HG03159 (cell line): ENCODE measurements at regions not wholly inside any gene's neighbourhood (a gene's known extent, or its start where the extent isn't known, plus 50 kb on each side); places are given as distances from the start of the nearest gene placed in this dataset.

Source experiments
- ATAC-seq: cut with Tn5 transposase; IDR thresholded peaks from one replicate; pipeline ENCODE4 v1.9.1; 2021; ENCODE audit warnings: mild to moderate bottlenecking, moderate library complexity; ENCODE audit not compliant: unreplicated experiment

DNA sequence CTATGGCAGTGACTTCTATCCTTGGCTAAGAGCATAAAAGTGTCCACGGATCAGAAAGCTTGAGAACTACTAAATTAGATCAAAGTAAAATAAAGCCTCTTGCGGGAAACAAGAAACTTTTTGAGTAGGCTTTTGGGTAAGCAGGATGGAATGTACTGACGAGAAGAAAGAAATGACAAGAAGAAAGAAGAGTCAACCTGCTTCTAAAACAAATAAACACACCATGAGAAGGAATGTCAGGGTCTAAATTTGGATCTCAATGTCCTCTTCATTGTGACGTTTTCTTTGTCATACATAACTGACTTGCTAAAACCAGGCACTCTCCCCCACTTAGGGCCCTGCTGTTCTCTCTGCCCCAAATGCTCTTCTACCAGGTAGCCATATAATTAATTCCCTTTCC is 290.1 kb upstream of the PTGER4 start:
- ATAC-seq = no peak

DNA sequence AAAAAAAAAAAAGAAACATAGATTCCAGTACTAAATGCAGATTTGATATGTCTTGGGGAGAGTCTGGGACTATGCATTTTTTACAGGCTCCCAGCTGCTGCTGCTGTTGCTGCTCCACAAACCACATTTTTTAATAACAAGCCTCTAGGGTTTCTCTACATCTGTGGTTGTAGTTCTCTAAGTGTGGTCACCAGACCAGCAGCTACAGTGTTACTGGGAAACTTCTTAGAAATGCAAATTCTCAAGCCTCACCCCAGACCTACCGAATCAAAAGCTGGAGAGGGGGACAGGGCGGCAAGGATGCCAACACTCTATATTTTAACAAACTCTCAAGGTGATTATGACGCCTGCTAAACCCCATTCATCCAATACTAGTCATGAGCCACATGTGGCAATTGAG is 293.4 kb upstream of the PTGER4 start:
- peak; percentile 89 for ATAC-seq

DNA sequence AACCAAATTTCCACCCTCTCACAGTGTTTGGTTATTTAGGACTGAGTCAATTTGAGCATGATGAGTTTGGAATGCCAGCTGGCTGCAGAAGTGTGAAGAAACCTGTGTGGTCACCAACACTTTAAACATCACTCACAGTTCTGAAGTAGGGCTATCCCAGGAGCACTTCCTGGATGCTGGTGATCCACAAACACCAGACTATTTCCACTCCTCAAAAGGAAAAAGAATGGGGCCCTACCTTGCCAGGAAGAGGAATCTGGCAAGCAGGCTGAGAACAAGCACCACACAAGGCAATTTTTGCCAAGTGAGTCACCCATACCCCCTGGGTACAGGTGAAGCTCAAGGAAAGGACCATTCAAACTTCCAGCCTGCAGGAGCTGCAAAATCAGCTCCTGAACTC is 294.2 kb upstream of the PTGER4 start:
- ATAC-seq = no peak

DNA sequence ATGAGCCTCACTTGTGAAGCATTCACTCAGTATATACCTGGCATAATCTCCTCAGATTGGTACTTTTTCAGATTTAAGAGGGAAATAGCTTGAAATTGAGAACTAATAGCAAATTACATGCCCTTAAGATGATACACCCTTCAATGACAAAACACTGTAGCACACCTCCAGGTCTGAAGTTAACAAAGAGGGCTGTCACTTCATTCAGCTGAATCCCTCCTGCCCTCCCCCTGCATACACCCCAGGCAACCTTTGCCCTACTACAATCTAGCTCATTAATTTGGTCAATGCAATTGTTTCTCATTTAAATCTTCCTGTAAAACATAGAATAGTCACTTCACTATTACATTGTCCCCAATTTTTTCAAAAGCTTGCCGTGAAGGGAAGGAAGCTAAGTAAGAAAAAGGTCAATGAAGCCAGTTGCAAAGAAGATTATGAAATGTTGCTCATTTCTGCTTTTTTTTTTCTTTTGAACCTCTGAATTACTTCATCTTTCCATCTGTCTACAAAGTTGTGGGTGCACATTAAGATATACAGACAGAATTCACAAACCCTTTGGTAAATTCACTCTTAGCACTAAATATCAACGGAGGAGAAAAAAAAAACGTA is 294.8 kb upstream of the PTGER4 start:
- ATAC-seq = no peak

DNA sequence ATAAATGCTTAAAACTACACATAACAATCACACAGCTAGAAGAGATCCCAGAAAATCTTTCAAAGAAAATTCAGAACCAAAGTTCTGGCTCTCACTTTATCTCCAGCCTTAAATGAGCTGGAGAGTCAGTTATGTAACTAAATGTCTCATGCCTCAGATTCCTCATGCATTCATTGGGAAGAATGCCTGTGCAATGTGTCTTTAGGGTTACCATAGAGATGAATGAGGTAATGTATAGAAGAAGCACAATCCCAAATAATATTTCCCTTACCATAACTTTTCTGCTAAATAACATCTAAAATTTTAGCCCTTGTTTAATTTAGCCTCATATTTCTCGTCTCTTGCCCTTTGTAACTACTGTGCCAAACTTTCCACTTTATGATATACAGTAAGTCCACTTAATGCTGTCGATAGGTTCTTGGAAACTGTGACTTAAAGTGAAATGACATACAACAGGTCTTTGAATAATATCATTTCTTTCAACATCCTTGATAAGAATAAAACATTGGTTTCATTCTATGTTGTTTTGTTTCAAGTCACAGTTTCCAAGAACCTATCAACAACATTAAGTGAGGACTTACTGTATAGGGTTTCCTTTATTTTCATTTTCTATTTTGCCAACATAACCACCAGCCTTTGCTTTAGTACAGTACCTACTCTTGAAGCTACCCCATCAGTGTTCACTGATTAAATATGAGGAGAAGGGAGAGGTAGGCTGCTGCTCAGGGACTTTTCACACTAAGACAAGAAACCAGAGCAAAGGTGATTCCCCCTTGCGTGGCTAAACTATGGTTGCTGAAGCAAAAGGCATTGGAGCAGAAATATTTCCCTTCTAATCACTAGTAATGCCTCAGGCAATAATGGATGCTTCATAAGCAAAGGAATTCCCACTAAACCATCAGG is 295.7 kb upstream of the PTGER4 start:
- peak; percentile 34 for ATAC-seq

DNA sequence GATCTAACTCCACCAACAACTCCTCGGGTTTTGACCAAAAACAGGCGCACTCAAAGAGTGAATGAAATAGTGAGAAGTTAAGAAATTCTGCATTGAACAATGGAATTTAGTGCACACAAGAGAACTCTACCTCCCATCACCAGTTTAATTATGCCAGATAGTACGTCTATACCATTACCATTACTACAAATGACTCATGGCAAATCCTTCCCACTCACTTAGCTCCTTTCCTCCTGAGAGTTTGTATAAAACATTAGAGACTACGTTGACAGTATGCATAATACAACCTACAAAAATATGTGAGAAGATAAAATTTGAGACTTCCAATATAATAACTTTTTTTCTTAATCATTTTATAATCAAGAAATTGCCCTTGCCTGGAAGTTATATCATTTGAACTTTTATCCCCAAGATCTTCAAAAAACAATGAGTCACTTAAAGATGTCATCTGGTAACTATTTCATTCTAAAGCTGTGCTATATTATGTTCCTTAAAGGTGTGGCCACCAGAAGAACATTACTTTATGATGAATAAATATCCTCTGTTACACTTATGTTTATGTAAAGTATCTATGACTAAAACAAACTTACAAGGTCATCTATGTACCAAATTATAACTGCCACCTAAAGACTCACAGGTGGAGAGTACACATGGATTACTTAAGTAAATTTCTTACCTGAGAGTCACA is 297.9 kb upstream of the PTGER4 start:
- no peak for ATAC-seq

DNA sequence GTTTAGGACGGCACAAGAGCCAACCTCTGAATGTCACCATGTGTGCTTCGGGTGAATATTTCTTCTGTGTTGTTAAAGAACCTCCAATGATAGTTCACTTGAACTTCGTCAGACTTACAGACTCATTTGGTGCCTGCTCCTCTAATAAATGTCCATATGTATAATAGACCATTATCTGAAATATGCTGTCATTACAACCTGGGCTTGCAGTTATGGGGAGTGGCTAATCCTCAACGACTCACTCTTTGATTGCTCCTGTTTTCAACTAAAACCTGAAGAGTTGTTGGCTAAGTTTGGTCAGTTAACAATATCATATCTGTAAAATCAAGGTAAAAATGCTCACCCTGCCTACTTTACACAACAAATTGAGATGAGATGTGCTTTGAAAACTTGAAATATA is 298.7 kb upstream of the PTGER4 start:
- no peak for ATAC-seq

DNA sequence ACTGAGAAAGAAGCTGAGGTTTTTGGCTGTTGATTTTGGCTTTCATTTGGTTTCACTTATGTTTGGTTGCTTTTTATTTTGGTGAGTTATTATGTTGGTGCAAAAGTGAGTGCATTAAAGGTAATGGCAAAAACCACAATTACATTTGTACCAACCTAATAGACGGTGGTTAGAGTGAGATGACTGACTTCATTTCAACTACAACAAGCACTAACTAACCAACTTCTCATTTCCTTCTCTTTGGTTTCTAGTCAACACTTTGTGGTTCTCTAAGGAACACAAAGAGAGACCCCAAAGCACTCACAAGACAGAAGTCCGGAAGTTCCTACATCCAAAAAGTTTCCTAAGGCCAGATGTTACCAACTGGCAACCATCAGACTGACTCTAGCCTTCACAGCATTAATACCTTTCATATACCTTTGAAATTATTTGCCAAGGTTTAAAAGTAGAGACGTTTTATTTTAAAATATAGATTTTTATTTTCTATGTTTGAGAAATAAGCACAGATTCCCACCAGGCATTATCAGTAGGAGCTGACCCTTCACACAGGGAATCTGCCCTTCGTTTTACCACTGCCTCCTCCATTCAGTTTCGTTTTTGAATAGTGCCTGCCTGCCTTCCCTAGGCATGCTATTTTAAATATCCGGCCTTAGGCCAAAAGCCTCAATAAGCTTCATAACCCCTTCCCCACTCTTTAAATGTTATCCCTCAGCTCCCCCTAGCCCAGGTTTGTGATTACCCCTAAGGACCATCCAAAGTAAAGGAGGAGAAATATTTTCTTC is 301.1 kb upstream of the PTGER4 start:
- ATAC-seq = peak; percentile 80

DNA sequence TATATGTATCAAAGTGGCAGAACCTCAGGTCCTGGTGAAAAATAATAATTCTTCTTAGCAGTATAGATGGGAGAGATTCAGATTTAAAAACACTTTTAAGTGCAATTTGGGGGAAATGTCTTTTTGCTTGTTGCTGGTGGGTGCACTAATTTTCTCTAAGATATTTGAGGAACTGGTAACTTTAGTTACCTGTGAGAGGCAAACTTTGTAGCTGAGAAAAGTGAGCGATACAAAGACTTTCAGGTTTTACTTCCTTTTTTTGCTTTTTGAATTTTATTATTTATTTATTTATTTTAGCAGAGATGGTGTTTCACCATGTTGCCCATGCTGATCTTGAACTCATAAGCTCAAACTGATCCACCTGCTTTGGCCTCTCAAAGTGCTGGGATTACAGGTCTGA is 303.1 kb upstream of the PTGER4 start:
- ATAC-seq = peak; percentile 77

DNA sequence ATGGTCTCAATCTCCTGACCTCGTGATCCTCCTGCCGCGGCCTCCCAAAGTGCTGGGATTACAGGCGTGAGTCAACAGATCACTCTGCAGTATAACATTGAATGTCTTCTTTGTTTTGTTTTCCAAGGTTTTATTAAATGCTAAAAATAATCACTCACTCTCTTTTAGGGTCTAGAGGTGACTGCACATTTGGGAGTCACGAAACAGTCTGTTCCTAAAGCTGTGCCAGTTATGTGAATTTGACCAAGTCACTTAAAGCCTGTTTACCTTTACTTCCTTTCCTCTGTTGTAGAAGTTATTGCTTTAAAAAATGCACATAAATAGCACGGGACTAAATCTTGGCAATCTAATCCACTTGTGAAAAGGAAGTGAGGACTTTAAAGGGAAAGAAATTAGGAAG is 304.9 kb upstream of the PTGER4 start:
- ATAC-seq = no peak

DNA sequence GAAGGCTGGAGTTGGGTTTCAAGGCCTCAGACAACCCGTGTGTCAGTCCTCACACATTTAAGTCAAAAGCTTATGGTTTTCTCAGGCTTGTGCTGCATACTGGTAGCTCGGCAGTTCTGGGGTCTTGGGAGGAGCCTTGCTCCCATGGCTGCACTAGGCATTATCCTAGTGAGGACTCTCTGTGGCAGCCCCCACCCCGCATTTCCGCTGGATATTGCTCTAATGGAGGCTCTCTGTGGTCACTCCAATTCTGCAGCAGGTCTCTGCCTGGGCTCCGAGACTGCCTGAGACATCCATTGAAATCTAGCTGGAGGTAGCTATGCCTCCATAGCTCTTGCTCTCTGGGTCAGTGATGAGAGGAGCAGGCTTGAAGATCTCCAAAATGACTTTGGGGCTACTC is 311.5 kb upstream of the PTGER4 start:
- ATAC-seq = no peak

DNA sequence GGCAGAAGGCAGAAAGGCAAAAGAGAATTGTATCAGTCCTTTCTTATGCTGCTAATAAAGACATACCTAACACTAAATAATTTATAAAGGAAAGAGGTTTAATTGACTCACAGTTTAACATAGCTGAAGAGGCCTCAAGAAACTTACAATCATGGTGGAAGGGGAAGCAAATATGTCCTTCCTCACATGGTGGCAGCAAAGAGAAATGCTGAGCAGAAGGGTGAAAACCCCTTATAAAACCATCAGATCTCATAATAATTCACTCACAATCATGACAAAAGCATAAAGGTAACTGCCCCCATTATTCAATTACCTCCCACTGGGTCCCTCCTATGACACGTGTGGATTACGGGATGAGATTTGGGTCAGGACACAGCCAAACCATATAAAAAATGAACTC is 312.5 kb upstream of the PTGER4 start:
- ATAC-seq = no peak

DNA sequence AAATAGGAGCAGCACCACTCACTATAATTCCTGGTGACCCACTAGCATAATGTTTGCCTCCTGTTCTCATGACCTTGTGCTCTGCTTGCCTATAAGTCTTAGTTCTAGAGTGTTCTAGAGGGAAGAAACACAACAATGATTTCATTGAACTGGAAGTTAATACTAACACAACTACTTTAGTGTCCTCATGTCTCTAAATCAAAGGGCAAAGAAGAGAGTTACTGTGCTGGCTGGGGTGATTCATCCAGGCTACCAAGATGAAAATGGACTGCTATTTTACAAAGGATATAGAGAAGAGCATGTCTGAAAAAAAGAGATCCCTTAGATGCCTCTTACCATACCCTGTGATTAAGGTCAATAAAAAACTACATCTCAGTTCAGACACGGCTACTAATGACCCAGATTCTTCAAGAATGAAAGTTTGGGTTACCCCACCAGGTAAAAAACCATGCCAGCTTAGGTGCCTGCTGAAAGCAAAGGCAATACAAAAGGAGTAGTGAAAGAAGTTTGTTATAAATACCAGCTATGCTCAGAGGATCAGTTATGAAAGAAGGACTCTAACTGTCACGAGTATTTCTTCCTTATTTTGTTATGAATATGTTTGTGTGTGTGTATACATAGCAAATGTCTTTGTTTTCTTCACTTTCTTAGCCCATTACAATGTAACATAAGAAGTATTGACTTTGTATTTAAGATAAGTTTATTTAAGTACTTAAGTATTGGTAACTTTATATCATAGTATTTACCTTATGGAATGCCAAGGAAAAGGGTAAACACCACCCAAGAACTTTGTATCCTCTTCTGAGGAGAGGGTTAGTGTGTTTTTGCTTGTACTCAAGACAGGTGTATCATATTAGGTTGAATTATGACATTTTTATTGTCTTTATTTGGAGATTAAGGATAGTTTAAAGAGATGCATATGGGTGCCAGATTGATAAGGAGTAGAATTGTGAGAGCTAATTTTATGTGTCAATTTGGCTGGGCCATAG is 314.1 kb upstream of the PTGER4 start:
- ATAC-seq = peak; percentile 79

DNA sequence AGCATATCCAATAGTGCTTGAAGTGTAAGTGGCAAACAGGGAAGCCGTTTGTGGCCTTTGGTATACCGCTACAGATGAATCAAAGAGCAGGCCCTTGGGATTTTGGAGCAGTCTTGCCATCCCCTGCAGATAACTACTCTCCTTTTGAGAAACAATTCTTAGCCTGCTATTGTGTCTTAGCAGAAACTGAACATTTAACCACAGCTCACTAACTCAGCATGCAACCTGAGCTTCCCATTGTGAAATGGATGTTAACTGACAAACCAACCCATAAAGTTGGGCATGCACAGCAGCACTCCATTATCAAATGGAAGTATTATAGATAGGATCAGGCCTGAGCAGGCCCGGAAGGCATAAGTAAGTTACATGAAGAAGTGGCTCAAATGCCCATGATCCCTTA is 315.3 kb upstream of the PTGER4 start:
- no peak for ATAC-seq

DNA sequence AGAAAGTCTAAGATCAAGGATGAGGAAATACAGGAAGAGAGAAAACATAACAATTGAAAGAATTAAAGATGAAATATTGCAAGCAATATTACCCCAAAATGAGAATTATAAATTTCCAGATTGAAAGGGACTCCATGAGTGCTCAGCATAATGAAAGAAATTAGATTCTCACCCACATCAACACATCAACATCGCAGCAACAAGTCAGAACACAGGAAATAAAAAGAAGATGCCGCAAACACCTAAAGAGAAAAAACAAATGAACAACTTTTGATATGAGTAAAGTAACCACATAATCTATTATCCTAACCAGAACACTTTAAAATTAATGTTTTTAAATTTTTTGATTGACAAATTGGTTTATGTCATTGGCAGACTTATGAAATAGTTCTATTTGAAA is 318.3 kb upstream of the PTGER4 start:
- ATAC-seq = no peak

DNA sequence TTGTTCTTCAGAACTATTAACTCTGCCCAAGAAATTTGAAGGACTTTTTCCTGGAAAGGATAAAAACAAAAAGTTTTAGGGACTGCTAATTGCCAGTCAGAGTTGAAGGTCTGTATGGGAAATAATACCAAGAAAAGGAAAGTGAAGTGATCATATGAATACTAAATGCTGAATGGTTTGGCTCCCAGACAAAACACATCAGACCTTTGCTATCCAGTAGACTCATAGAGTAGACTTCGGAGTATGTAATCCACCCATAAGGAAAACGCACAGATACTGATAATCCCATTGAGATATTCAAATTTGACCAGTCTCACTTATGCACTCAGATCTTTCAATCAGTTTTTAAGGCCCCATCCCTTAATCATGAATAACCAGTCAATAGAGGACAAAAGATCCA is 319.0 kb upstream of the PTGER4 start:
- ATAC-seq = no peak

DNA sequence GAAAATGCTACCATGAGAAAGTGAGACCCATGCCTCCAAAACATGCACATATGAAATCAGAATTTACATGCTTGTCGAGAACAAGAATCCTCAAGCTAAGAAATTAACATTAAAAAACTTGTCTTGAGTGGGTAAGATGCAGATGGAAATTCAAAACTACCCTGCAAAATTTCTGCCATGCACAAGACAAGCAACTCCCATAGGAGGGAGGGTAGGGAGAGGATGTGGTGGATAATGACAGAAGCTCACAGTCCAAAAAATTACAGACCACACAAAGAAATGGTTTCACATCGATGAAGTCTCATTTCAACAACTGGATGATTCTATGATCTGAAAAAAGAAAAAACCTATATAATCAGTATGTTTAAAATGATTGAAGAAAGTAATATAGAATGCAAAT is 319.9 kb upstream of the PTGER4 start:
- ATAC-seq = no peak

DNA sequence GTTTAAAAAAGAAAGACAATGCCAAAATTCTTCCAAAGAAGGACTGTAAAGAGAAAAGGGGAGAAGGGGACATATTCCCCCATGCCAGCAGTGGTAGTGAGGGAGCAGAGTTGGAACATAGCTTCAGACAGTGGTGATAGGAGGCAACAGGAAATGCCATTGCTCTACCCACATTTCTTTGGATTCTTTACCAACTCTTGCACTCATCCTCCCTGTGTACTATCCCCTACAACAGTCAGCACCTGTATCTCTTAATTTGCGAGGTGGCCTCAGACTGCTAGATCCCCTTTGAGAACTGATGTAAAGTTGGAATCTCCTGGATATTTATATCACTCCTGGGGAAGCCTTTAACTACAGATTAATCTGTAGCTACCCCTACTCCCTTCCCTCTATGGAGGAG is 320.6 kb upstream of the PTGER4 start:
- no peak for ATAC-seq

DNA sequence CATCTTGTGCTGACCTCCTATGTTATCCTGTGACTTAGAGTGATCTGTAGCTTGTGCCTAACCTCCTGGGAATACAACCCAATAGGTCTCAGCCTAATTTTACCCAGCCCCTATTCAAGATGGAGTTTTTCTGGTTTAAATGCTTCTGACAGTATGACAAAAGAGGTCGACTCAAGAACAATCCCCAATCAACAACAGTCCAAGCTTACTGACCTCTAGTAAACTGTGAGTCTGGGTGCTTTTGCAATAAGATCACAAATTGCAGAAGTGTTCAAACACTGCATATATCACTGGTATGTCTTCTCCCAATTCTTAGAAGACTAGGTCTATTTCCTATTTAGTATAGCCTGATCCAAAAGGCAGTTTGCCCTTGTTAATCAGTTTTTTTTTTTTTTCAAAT is 323.5 kb upstream of the PTGER4 start:
- ATAC-seq = no peak

DNA sequence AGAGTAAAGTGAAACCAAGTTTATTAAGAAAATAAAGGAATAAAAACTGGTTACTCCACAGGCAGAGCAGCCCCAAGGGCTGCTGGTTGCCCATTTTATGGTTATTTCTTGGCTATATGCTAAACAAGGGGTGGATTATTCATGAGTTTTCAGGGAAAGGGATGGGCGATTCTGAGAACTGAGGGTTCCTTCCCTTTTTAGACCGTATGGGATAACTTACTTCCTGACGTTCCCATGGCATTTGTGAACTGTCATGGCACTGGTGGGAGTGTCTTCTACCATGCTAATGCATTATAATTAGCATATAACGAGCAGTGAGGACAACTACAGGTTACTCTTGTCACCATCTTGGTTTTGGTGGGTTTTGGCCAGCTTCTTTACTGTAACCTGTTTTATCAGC is 323.9 kb upstream of the PTGER4 start:
- no peak for ATAC-seq
